ENCODE measurements at regions not wholly inside any gene's neighbourhood (a gene's known extent, or its start where the extent isn't known, plus 50 kb on each side); places are given as distances from the start of the nearest gene placed in this dataset.

- no peak for TF ChIP-seq CTCF (IDR thresholded peaks at IDR 0.05; ENCODE audit: borderline replicate concordance, insufficient read depth, low read depth, low read length)
- no peak overlapping the region for H3K4me3 ChIP-seq (ENCODE audit: low read depth, low read length)
Measured at GRCh38 chr1:29964718-29965533, 728.6 kb downstream of the PTPRU start.

GRCh38 chr1:29963946-29964345 lies 727.6 kb downstream of the PTPRU start:
- no peak overlapping the region for H3K4me3 ChIP-seq (ENCODE audit: low read depth, low read length)
- no peak for TF ChIP-seq CTCF (IDR thresholded peaks at IDR 0.05; ENCODE audit: borderline replicate concordance, insufficient read depth, low read depth, low read length)

- no peak overlapping the region for H3K4me3 ChIP-seq (ENCODE audit: low read depth, low read length)
- no peak for TF ChIP-seq CTCF (IDR thresholded peaks at IDR 0.05; ENCODE audit: borderline replicate concordance, insufficient read depth, low read depth, low read length)
Measured at GRCh38 chr1:29962831-29963247, 726.5 kb downstream of the PTPRU start.

DNA sequence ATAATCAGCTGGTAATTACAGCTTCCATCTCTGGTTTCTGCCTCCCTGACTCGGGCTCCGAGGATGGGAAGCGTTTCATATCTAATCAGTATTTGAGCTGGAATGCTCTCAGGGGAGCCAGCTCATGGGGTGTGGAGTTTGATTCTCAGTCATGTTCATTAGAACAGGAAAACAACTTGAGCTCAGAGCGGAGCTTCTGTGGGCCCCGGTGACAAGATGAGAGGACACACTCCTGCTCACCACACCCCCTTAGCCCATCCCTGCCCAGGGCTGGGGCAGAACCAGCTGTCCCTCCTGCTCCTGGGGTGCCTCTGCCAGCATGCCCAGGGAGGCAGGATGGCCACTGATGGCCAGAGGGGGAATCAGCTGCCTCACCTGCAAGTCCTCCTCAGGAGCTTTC lies 726.0 kb downstream of the PTPRU start:
- TF ChIP-seq CTCF (IDR thresholded peaks at IDR 0.05; ENCODE audit: borderline replicate concordance, insufficient read depth, low read depth, low read length), result no peak
- no peak overlapping the region for H3K4me3 ChIP-seq (ENCODE audit: low read depth, low read length)

GRCh38 chr1:29961293-29962059 lies 725.2 kb downstream of the PTPRU start:
- no peak overlapping the region for H3K4me3 ChIP-seq (ENCODE audit: low read depth, low read length)
- no peak for TF ChIP-seq CTCF (IDR thresholded peaks at IDR 0.05; ENCODE audit: borderline replicate concordance, insufficient read depth, low read depth, low read length)

- no peak for TF ChIP-seq CTCF (IDR thresholded peaks at IDR 0.05; ENCODE audit: borderline replicate concordance, insufficient read depth, low read depth, low read length)
Measured at GRCh38 chr1:29960876-29961275, 724.6 kb downstream of the PTPRU start.

More at GRCh38 chr1:29960876-29961275, 724.6 kb downstream of the PTPRU start:
- no peak overlapping the region for H3K4me3 ChIP-seq (ENCODE audit: low read depth, low read length)

All from GM12875 (cell line).